OCI-LY1 (cell line): ENCODE measurements at regions not wholly inside any gene's neighbourhood (a gene's known extent, or its start where the extent isn't known, plus 50 kb on each side); places are given as distances from the start of the nearest gene placed in this dataset.

ENCODE experiments used
- H2AFZ ChIP-seq: fragments of 200-600 bp; sonication (generic), shearing (Covaris generic); 2 replicates; pipeline ENCODE4 v1.6.0; 2014; ENCODE audit warnings: antibody characterized with exemption, mild to moderate bottlenecking, low read length
- H3F3A ChIP-seq: fragments of 200-600 bp; sonication (generic), shearing (Covaris generic); 2 replicates; pipeline ENCODE4 v1.6.0; 2014; ENCODE audit warnings: mild to moderate bottlenecking, antibody characterized with exemption, low read length, moderate library complexity; ENCODE audit not compliant: insufficient read depth
- H3K27ac ChIP-seq: fragments of 200-600 bp; sonication (generic); 2 replicates; pipeline ENCODE4 v1.5.1; 2014; ENCODE audit warnings: low read length, mixed run types, mild to moderate bottlenecking, low read depth; ENCODE audit not compliant: poor library complexity, severe bottlenecking
- H3K27me3 ChIP-seq: fragments of 200-600 bp; sonication (generic); 2 replicates; pipeline ENCODE4 v1.6.0; 2014; ENCODE audit warnings: antibody characterized with exemption, mild to moderate bottlenecking, low read length, moderate library complexity; ENCODE audit not compliant: insufficient read depth
- H3K36me3 ChIP-seq: fragments of 200-600 bp; sonication (generic); 2 replicates; pipeline ENCODE4 v1.6.1; 2014; ENCODE audit warnings: mild to moderate bottlenecking, antibody characterized with exemption, low read length, moderate library complexity, mixed read lengths; ENCODE audit not compliant: insufficient read depth
- H3K4me1 ChIP-seq: fragments of 200-600 bp; sonication (generic); 2 replicates; pipeline ENCODE4 v1.5.1; 2014; ENCODE audit warnings: mild to moderate bottlenecking, low read length, moderate library complexity; ENCODE audit not compliant: insufficient read depth, severe bottlenecking
- H3K4me2 ChIP-seq: fragments of 200-600 bp; sonication (generic), shearing (Covaris generic); 2 replicates; pipeline ENCODE4 v1.6.1; 2014; ENCODE audit warnings: low read length
- H3K4me3 ChIP-seq: fragments of 200-600 bp; sonication (generic); 2 replicates; pipeline ENCODE4 v1.5.1; 2014; ENCODE audit warnings: low read length, low read depth, mild to moderate bottlenecking, mixed read lengths; ENCODE audit not compliant: poor library complexity, severe bottlenecking
- H3K79me2 ChIP-seq: fragments of 200-600 bp; shearing (Covaris generic); 2 replicates; pipeline ENCODE4 v1.6.1; 2016; ENCODE audit warnings: mixed run types, low read length, mixed read lengths; ENCODE audit not compliant: insufficient read depth
- H3K9ac ChIP-seq: fragments of 200-600 bp; sonication (generic), shearing (Covaris generic); 2 replicates; pipeline ENCODE4 v1.6.1; 2014; ENCODE audit warnings: mild to moderate bottlenecking, low read length, mixed read lengths
- H3K9me2 ChIP-seq: fragments of 200-600 bp; sonication (generic), shearing (Covaris generic); 2 replicates; pipeline ENCODE4 v1.6.1; 2014; ENCODE audit warnings: low read depth, mild to moderate bottlenecking, low read length, mixed read lengths
- H3K9me3 ChIP-seq: fragments of 200-600 bp; shearing (Covaris generic); 2 replicates; pipeline ENCODE4 v1.6.1; 2014; ENCODE audit warnings: low read length, mixed read lengths
- H4K20me1 ChIP-seq: fragments of 200-600 bp; sonication (generic), shearing (Covaris generic); 2 replicates; pipeline ENCODE4 v1.6.0; 2016; ENCODE audit warnings: mild to moderate bottlenecking, low read length; ENCODE audit not compliant: insufficient read depth
- CTCF ChIP-seq: fragments of 200-600 bp; sonication (generic), shearing (Covaris generic); IDR thresholded peaks from 2 replicates; pipeline ENCODE4 v1.5.1; 2017; ENCODE audit warnings: mild to moderate bottlenecking, antibody characterized with exemption, low read length, moderate library complexity, mixed read lengths
- EZH2 ChIP-seq: fragments of 200-600 bp; sonication (generic), shearing (Covaris generic); IDR thresholded peaks from 2 replicates; pipeline ENCODE4 v1.8.0; 2017; ENCODE audit warnings: borderline replicate concordance, mixed run types, mild to moderate bottlenecking, antibody characterized with exemption, low read length, moderate library complexity, mixed read lengths

- no peaks in the 10 kb centered on the region for H3K9me2 ChIP-seq
- no peak overlapping the region for H3K4me2 ChIP-seq
- TF ChIP-seq CTCF (no peak), EZH2 (no peak)
- no peak overlapping the region for H3K4me3 ChIP-seq
- H3K79me2 ChIP-seq = no peaks in the 10 kb centered on the region
- no peaks in the 10 kb centered on the region for H3F3A ChIP-seq
- H2AFZ ChIP-seq = no peak overlapping the region
- H3K27ac ChIP-seq = no peak overlapping the region
- no peaks in the 10 kb centered on the region for H3K4me1 ChIP-seq
- H3K9me3 ChIP-seq = no peaks in the 10 kb centered on the region
- no peaks in the 10 kb centered on the region for H3K27me3 ChIP-seq
- H3K36me3 ChIP-seq = no peaks in the 10 kb centered on the region
- H4K20me1 ChIP-seq = no peaks in the 10 kb centered on the region
- H3K9ac ChIP-seq = no peak overlapping the region
Observed at GRCh38 chr7:19470031-19470430, 238.8 kb downstream of the POLR1F start.

GRCh38 chr7:19465861-19466260, 243.0 kb downstream of the POLR1F start:
- Histone ChIP-seq H3K9me3 (no peaks in the 10 kb centered on the region), H3K4me2 (no peak overlapping the region), H2AFZ (no peak overlapping the region), H4K20me1 (no peaks in the 10 kb centered on the region), H3K79me2 (no peaks in the 10 kb centered on the region), H3K36me3 (no peaks in the 10 kb centered on the region), H3K27me3 (no peaks in the 10 kb centered on the region), H3K27ac (no peak overlapping the region), H3K9ac (no peak overlapping the region), H3F3A (no peaks in the 10 kb centered on the region), H3K9me2 (no peaks in the 10 kb centered on the region), H3K4me1 (no peaks in the 10 kb centered on the region), H3K4me3 (no peak overlapping the region)
- TF ChIP-seq EZH2 (no peak), CTCF (no peak)

- H2AFZ ChIP-seq = no peak overlapping the region
- no peaks in the 10 kb centered on the region for H4K20me1 ChIP-seq
- H3K36me3 ChIP-seq = no peaks in the 10 kb centered on the region
- H3K9ac ChIP-seq = no peak overlapping the region
- H3K27ac ChIP-seq = no peak overlapping the region
- no peaks in the 10 kb centered on the region for H3K27me3 ChIP-seq
- no peaks in the 10 kb centered on the region for H3K9me2 ChIP-seq
- no peaks in the 10 kb centered on the region for H3K4me1 ChIP-seq
- no peaks in the 10 kb centered on the region for H3K79me2 ChIP-seq
- no peaks in the 10 kb centered on the region for H3K9me3 ChIP-seq
- H3K4me3 ChIP-seq = no peak overlapping the region
- H3F3A ChIP-seq = no peaks in the 10 kb centered on the region
- TF ChIP-seq CTCF = no peak
- no peak for TF ChIP-seq EZH2
- no peak overlapping the region for H3K4me2 ChIP-seq
Observed at GRCh38 chr7:19464751-19465150, 244.1 kb downstream of the POLR1F start.
